ENCODE measurements at regions not wholly inside any gene's neighbourhood (a gene's known extent, or its start where the extent isn't known, plus 50 kb on each side); places are given as distances from the start of the nearest gene placed in this dataset.

GRCh38 chr16:79400462-79401149 is 199.9 kb downstream of the MAF start:
- POLR2A ChIA-PET = no interaction called here
- no peak for TF ChIP-seq CTCF (IDR thresholded peaks at IDR 0.05; ENCODE audit: control extremely low read depth, extremely low read depth, low read depth, missing control alignments)
- no peak for DNase-seq (ENCODE audit: extremely low spot score)
- CTCF ChIA-PET = no interaction called here

GRCh38 chr16:79395591-79395990 is 204.9 kb downstream of the MAF start:
- ChIA-PET POLR2A (no interaction called here), CTCF (interaction anchor here (1.2 to 1.5 kb wide), 2 partner anchors 10 to 33 kb away, joined by 3 read pairs; no protein-coding TSS in a partner anchor)
- TF ChIP-seq CTCF (IDR thresholded peaks at IDR 0.05; ENCODE audit: control extremely low read depth, extremely low read depth, low read depth, missing control alignments) = no peak
- DNase-seq (ENCODE audit: extremely low spot score) = no peak

DNA sequence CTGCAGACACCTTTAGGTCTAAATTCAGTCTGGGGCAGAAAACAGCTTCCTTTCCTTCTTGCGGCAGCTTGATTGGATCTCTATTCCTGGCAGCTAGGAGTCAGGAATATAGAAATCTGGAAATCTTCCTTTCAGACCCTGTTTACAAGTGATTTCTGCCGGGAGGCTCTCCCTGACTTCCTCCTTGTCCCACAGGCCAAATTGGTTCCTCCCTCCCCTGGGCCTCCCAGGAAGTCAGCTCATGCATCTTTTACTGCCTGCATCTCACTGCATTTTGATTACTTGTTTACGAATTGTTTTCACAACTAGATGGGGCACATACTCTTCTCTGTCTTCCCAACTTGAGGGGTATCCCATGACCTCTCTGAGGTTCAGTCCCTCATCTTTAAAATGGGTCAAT is 206.3 kb downstream of the MAF start:
- POLR2A ChIA-PET = no interaction called here
- no peak for DNase-seq (ENCODE audit: extremely low spot score)
- no peak for TF ChIP-seq CTCF (IDR thresholded peaks at IDR 0.05; ENCODE audit: control extremely low read depth, extremely low read depth, low read depth, missing control alignments)
- CTCF ChIA-PET = interaction anchor here (1.5 kb wide), 1 partner anchor 31 kb away, joined by 3 read pairs; no protein-coding TSS in a partner anchor

DNA sequence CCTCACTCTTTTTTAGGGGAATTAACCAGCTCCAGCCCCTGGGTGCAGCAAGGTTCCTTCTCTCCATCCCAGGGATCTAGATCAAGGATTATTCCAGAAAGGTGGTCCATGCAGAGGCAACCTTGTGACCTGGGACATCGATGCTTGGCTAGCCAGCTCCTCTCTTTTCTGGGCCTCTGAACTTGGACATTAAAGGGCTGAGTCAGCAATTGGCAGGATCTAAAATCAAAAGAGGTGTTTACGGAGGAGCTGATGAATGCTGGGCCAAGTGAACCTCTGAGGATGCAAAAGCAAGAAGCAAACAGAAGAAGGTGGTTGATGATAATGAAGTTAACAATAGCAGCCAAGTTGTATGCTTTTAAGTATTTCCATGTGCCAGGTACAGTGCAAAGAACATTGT is 207.0 kb downstream of the MAF start:
- ChIA-PET POLR2A (no interaction called here), CTCF (no interaction called here)
- no peak for DNase-seq (ENCODE audit: extremely low spot score)
- TF ChIP-seq CTCF (IDR thresholded peaks at IDR 0.05; ENCODE audit: control extremely low read depth, extremely low read depth, low read depth, missing control alignments) = no peak

- POLR2A ChIA-PET = no interaction called here
- CTCF ChIA-PET = no interaction called here
- TF ChIP-seq CTCF (IDR thresholded peaks at IDR 0.05; ENCODE audit: control extremely low read depth, extremely low read depth, low read depth, missing control alignments) = no peak
- DNase-seq (ENCODE audit: extremely low spot score) = no peak
Measured at GRCh38 chr16:79393127-79393526, 207.4 kb downstream of the MAF start.

DNA sequence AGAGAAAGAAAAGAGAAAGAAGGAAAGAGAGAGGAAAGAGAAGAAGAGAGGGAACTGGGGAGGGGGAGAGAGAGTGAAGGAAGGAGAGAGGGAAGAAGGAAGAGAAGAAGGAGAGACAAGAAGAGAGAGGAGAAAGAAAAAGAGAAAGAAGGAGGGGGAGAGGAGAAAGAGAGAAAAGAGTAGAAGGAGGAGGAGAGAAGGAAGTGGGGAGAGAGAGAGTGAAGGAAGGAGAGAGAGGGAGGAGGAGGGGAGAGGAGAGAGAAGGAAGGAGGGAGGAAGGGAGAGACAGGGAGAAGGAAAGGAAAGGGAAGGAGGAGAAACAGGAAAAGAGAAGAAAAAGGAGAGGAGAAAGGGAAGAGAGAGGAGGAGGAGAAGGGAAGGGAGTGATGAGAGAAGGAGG is 208.5 kb downstream of the MAF start:
- CTCF ChIA-PET = no interaction called here
- no peak for TF ChIP-seq CTCF (IDR thresholded peaks at IDR 0.05; ENCODE audit: control extremely low read depth, extremely low read depth, low read depth, missing control alignments)
- DNase-seq (ENCODE audit: extremely low spot score) = no peak
- POLR2A ChIA-PET = no interaction called here
